PC-3 (cell line): ENCODE measurements at regions not wholly inside any gene's neighbourhood (a gene's known extent, or its start where the extent isn't known, plus 50 kb on each side); places are given as distances from the start of the nearest gene placed in this dataset.

Source experiments
- ATAC-seq: fragments of 200-7000 bp; cut with Tn5 transposase; 2 replicates; pipeline ENCODE4 v1.9.1; 2020; ENCODE audit warnings: mild to moderate bottlenecking, moderate library complexity
- BruUV-seq: library from RNA; stranded (reverse); fragments of 400-500 nt; replicated peaks from 2 replicates; lab custom pipeline; 2021; lab: Mats Ljungman, UMichigan
- CTCF ChIA-PET: fragments of 300-600 bp; sonication (Branson Sonifier 250); formaldehyde crosslinking; loops from one replicate; lab custom pipeline; 2022; ENCODE audit warnings: antibody characterized with exemption; lab: Charles Lee
- POLR2A ChIA-PET: fragments of 300-600 bp; sonication (Branson Sonifier 250); formaldehyde crosslinking; loops from one replicate; lab custom pipeline; 2022; ENCODE audit warnings: antibody characterized with exemption; ENCODE audit not compliant: unreplicated experiment; lab: Charles Lee
- DNase-seq: peaks from one replicate; pipeline ENCODE4 v3.0.0-alpha.2; 2015
- H2AFZ ChIP-seq: fragments of 300-600 bp; sonication (generic); 2 replicates; pipeline ENCODE4 v1.6.0; 2016; ENCODE audit warnings: antibody characterized with exemption, low read length
- H3F3A ChIP-seq: fragments of 300-600 bp; sonication (generic); one replicate; pipeline ENCODE4 v1.6.0; 2017; ENCODE audit warnings: antibody characterized with exemption, low read length, control low read depth, mild to moderate bottlenecking; ENCODE audit not compliant: unreplicated experiment
- H3K27ac ChIP-seq: fragments of 300-600 bp; sonication (generic); 2 replicates; pipeline ENCODE4 v1.5.1; 2016; ENCODE audit warnings: mild to moderate bottlenecking, low read length
- H3K27me3 ChIP-seq: fragments of 300-600 bp; sonication (generic); 2 replicates; pipeline ENCODE4 v1.6.1; 2016; ENCODE audit warnings: low read length, mixed read lengths
- H3K36me3 ChIP-seq: fragments of 300-600 bp; sonication (generic); 2 replicates; pipeline ENCODE4 v1.6.1; 2016; ENCODE audit warnings: low read depth, mixed run types, low read length, mixed read lengths
- H3K4me1 ChIP-seq: fragments of 300-600 bp; sonication (generic); 2 replicates; pipeline ENCODE4 v1.5.1; 2016; ENCODE audit warnings: low read length; ENCODE audit not compliant: insufficient read depth
- H3K4me2 ChIP-seq: fragments of 300-600 bp; sonication (generic); 2 replicates; pipeline ENCODE4 v1.6.0; 2016; ENCODE audit warnings: low read length
- H3K4me3 ChIP-seq: fragments of 300-600 bp; sonication (generic); 2 replicates; pipeline ENCODE4 v1.5.1; 2016; ENCODE audit warnings: mild to moderate bottlenecking, low read length, mixed read lengths
- H3K79me2 ChIP-seq: fragments of 300-600 bp; sonication (generic); 2 replicates; pipeline ENCODE4 v1.6.1; 2017; ENCODE audit warnings: low read length, mixed read lengths
- H3K9ac ChIP-seq: fragments of 300-600 bp; sonication (generic); 2 replicates; pipeline ENCODE4 v1.6.0; 2016; ENCODE audit warnings: mild to moderate bottlenecking, low read length
- H3K9me2 ChIP-seq: fragments of 300-600 bp; sonication (generic); replicated peaks from 2 replicates; pipeline ENCODE4 v1.6.1; 2016; ENCODE audit warnings: mixed run types, low read length, mixed read lengths
- H3K9me3 ChIP-seq: fragments of 300-600 bp; sonication (generic); 2 replicates; pipeline ENCODE4 v1.6.1; 2016; ENCODE audit warnings: low read length, mixed read lengths
- H4K20me1 ChIP-seq: fragments of 300-600 bp; sonication (generic); 2 replicates; pipeline ENCODE4 v1.6.1; 2016; ENCODE audit warnings: low read length, mixed read lengths
- CTCF ChIP-seq: fragments of 300-600 bp; sonication (generic); conservative IDR thresholded peaks from 2 replicates; pipeline ENCODE4 v1.5.1; 2017; ENCODE audit warnings: antibody characterized with exemption, low read depth, mild to moderate bottlenecking, low read length
- EZH2 ChIP-seq: fragments of 300-600 bp; sonication (generic); IDR thresholded peaks from one replicate; pipeline ENCODE4 v1.6.1; 2017; ENCODE audit warnings: antibody characterized with exemption, mild to moderate bottlenecking, low read length; ENCODE audit not compliant: unreplicated experiment
- EZH2phosphoT487 ChIP-seq: fragments of 300-600 bp; sonication (generic); IDR thresholded peaks from 2 replicates; pipeline ENCODE4 v1.6.1; 2018; ENCODE audit warnings: mild to moderate bottlenecking, antibody characterized with exemption, low read length, borderline replicate concordance
- intact Hi-C: fragments of 100-400 bp; cut with micrococcal nuclease; formaldehyde crosslinking; loops from 2 replicates; pipeline ENCODE4 v1.9.0; 2023

GRCh38 chr2:207227062-207227748 is 61.5 kb upstream of the KLF7 start:
- Histone ChIP-seq H3K4me3 (no peak overlapping the region), H3K9me2 (no peaks in the 10 kb centered on the region), H2AFZ (no peak overlapping the region), H3K4me2 (no peak overlapping the region), H3K36me3 (no peaks in the 10 kb centered on the region), H4K20me1 (no peaks in the 10 kb centered on the region), H3K27me3 (no peaks in the 10 kb centered on the region), H3K9me3 (no peaks in the 10 kb centered on the region), H3F3A (no peaks in the 10 kb centered on the region), H3K79me2 (no peaks in the 10 kb centered on the region), H3K9ac (no peak overlapping the region), H3K4me1 (peaks cover 13% of the 10 kb centered on the region), H3K27ac (no peak overlapping the region)
- intact Hi-C loops = no loop called here
- no peak for ATAC-seq
- POLR2A ChIA-PET = no interaction called here
- BruUV-seq = no TSS peak
- DNase-seq = no peak
- CTCF ChIA-PET = no interaction called here
- TF ChIP-seq EZH2 = no peak
- TF ChIP-seq EZH2phosphoT487 = no peak
- TF ChIP-seq CTCF = no peak

GRCh38 chr2:207227749-207228145 is 62.0 kb upstream of the KLF7 start:
- no peaks in the 10 kb centered on the region for H3F3A ChIP-seq
- H3K79me2 ChIP-seq = no peaks in the 10 kb centered on the region
- H3K27ac ChIP-seq = no peak overlapping the region
- ATAC-seq (no peak), DNase-seq (no peak)
- H3K36me3 ChIP-seq = no peaks in the 10 kb centered on the region
- H4K20me1 ChIP-seq = no peaks in the 10 kb centered on the region
- BruUV-seq = no TSS peak
- peaks cover 12% of the 10 kb centered on the region for H3K4me1 ChIP-seq
- H3K4me3 ChIP-seq = no peak overlapping the region
- no peak overlapping the region for H2AFZ ChIP-seq
- TF ChIP-seq EZH2 = no peak
- TF ChIP-seq CTCF = no peak
- TF ChIP-seq EZH2phosphoT487 = no peak
- no peak overlapping the region for H3K9ac ChIP-seq
- CTCF ChIA-PET = no interaction called here
- POLR2A ChIA-PET = no interaction called here
- H3K4me2 ChIP-seq = no peak overlapping the region
- H3K9me3 ChIP-seq = no peaks in the 10 kb centered on the region
- H3K27me3 ChIP-seq = no peaks in the 10 kb centered on the region
- H3K9me2 ChIP-seq = no peaks in the 10 kb centered on the region
- intact Hi-C loops = no loop called here

- no peak for ATAC-seq
- no TSS peak for BruUV-seq
- peaks cover 9% of the 10 kb centered on the region for H3K4me1 ChIP-seq
These were observed 62.7 kb upstream of the KLF7 start for GRCh38 chr2:207228402-207228801.

More at GRCh38 chr2:207228402-207228801, 62.7 kb upstream of the KLF7 start:
- H3K9ac ChIP-seq = no peak overlapping the region
- no peaks in the 10 kb centered on the region for H3K9me2 ChIP-seq
- TF ChIP-seq CTCF = no peak
- no peak for TF ChIP-seq EZH2phosphoT487
- TF ChIP-seq EZH2 = no peak
- no peaks in the 10 kb centered on the region for H3K36me3 ChIP-seq
- CTCF ChIA-PET = no interaction called here
- no peak overlapping the region for H3K4me2 ChIP-seq
- H4K20me1 ChIP-seq = no peaks in the 10 kb centered on the region
- no peak overlapping the region for H3K27ac ChIP-seq
- POLR2A ChIA-PET = interaction anchor here (0.6 kb wide), 1 partner anchor 87 kb away, joined by 3 read pairs; no protein-coding TSS in a partner anchor
- H3K4me3 ChIP-seq = no peak overlapping the region
- no peaks in the 10 kb centered on the region for H3K9me3 ChIP-seq
- no peaks in the 10 kb centered on the region for H3F3A ChIP-seq
- no peak overlapping the region for H2AFZ ChIP-seq
- no peak for DNase-seq
- no peaks in the 10 kb centered on the region for H3K27me3 ChIP-seq
- no peaks in the 10 kb centered on the region for H3K79me2 ChIP-seq
- intact Hi-C loops = no loop called here
